Caco-2 (cell line): ENCODE measurements at regions not wholly inside any gene's neighbourhood (a gene's known extent, or its start where the extent isn't known, plus 50 kb on each side); places are given as distances from the start of the nearest gene placed in this dataset.

Experiments used
- BruUV-seq: library from RNA; stranded (reverse); fragments of 400-500 nt; replicated peaks from 2 replicates; lab custom pipeline; 2021; lab: Mats Ljungman, UMichigan
- CTCF ChIA-PET: fragments of 300-600 bp; sonication (Branson Sonifier 250); formaldehyde crosslinking; loops from one replicate; lab custom pipeline; 2022; ENCODE audit warnings: antibody characterized with exemption; lab: Charles Lee
- POLR2A ChIA-PET: fragments of 300-600 bp; sonication (Branson Sonifier 250); formaldehyde crosslinking; loops from one replicate; lab custom pipeline; 2022; ENCODE audit warnings: antibody characterized with exemption; lab: Charles Lee
- DNase-seq, 2 experiments: peaks; one replicate each; pipeline versions ENCODE4 v3.0.0 to v3.0.0-alpha.2; 2020 to 2022
- H3K27me3 ChIP-seq: replicated peaks from 2 replicates; pipeline ENCODE4 v1.6.0; 2011; ENCODE audit warnings: low read length; ENCODE audit not compliant: control insufficient read depth, insufficient read depth
- H3K36me3 ChIP-seq: 2 replicates; pipeline ENCODE4 v1.5.1; 2011; ENCODE audit warnings: low read length; ENCODE audit not compliant: control insufficient read depth, insufficient read depth
- H3K4me1 ChIP-seq: fragments of 250-450 bp; sonication (Bioruptor Pico); 2 replicates; pipeline ENCODE4 v1.5.1; 2020; ENCODE audit warnings: mild to moderate bottlenecking
- H3K4me3 ChIP-seq: 2 replicates; pipeline ENCODE4 v1.5.1; 2011; ENCODE audit warnings: low read depth, mild to moderate bottlenecking, control low read depth, low read length
- H3K9me3 ChIP-seq: fragments of 250-450 bp; sonication (Bioruptor Pico); 2 replicates; pipeline ENCODE4 v1.5.1; 2020; ENCODE audit warnings: mild to moderate bottlenecking, moderate library complexity
- H3K27ac Mint-ChIP-seq: one replicate; pipeline ENCODE4 v1.8.0; 2022; ENCODE audit warnings: mixed read lengths; ENCODE audit not compliant: unreplicated experiment
- H3K27me3 Mint-ChIP-seq: one replicate; pipeline ENCODE4 v1.8.0; 2022; ENCODE audit warnings: mixed read lengths; ENCODE audit not compliant: insufficient read depth, unreplicated experiment
- H3K36me3 Mint-ChIP-seq: one replicate; pipeline ENCODE4 v1.8.0; 2022; ENCODE audit warnings: mild to moderate bottlenecking, mixed read lengths; ENCODE audit not compliant: insufficient read depth, unreplicated experiment
- H3K4me1 Mint-ChIP-seq: one replicate; pipeline ENCODE4 v1.8.0; 2022; ENCODE audit warnings: low read depth, mixed read lengths; ENCODE audit not compliant: unreplicated experiment
- H3K4me3 Mint-ChIP-seq: one replicate; pipeline ENCODE4 v1.8.0; 2022; ENCODE audit warnings: mild to moderate bottlenecking, moderate library complexity, mixed read lengths; ENCODE audit not compliant: unreplicated experiment
- H3K9me3 Mint-ChIP-seq: one replicate; pipeline ENCODE4 v1.8.0; 2022; ENCODE audit warnings: mixed read lengths; ENCODE audit not compliant: unreplicated experiment
- CTCF ChIP-seq, 2 experiments: fragments of 200-600 bp in 1 of 2; IDR thresholded peaks; 1 replicate in 1 of 2; 2 replicates in 1 of 2; pipeline versions ENCODE4 v1.5.1 to v1.8.0; 2011 to 2022; ENCODE audit warnings: antibody characterized with exemption in 1 of 2, control low read depth in 1 of 2, inconsistent platforms in 1 of 2, low read depth in 1 of 2, low read length in 1 of 2, mild to moderate bottlenecking in 1 of 2, moderate library complexity in 1 of 2; ENCODE audit not compliant: insufficient read depth in 1 of 2, severe bottlenecking in 1 of 2, unreplicated experiment in 1 of 2
- intact Hi-C: fragments of 100-400 bp; cut with micrococcal nuclease; formaldehyde crosslinking; loops from one replicate; pipeline ENCODE4 v1.10.0; 2022; ENCODE audit not compliant: unreplicated experiment

GRCh38 chr2:144605231-144605840 is 85.4 kb upstream of the ZEB2 start:
- H3K4me3 ChIP-seq, result no peak overlapping the region
- H3K27me3 ChIP-seq, result no peaks in the 10 kb centered on the region
- H3K4me1 ChIP-seq, result no peaks in the 10 kb centered on the region
- CTCF ChIA-PET, result no interaction called here
- no peaks in the 10 kb centered on the region for H3K9me3 ChIP-seq
- Mint-ChIP-seq H3K27me3 (peaks cover 5% of the 10 kb centered on the region), H3K4me1 (no peaks in the 10 kb centered on the region), H3K27ac (no peak overlapping the region), H3K9me3 (no peaks in the 10 kb centered on the region), H3K36me3 (no peaks in the 10 kb centered on the region), H3K4me3 (no peak overlapping the region)
- no peak for TF ChIP-seq CTCF (IDR thresholded peaks at IDR 0.05; ENCODE audit: insufficient read depth in 1 of 2, low read depth in 1 of 2, low read length in 1 of 2, severe bottlenecking in 1 of 2, unreplicated experiment in 1 of 2)
- POLR2A ChIA-PET, result no interaction called here
- BruUV-seq, result no TSS peak
- DNase-seq, result no peak
- no peaks in the 10 kb centered on the region for H3K36me3 ChIP-seq
- intact Hi-C loops, result no loop called here

- H3K4me3 ChIP-seq, result no peak overlapping the region
- ChIA-PET POLR2A (no interaction called here), CTCF (no interaction called here)
- Mint-ChIP-seq H3K9me3 (no peaks in the 10 kb centered on the region), H3K4me3 (no peak overlapping the region), H3K36me3 (no peaks in the 10 kb centered on the region), H3K4me1 (no peaks in the 10 kb centered on the region), H3K27ac (no peak overlapping the region), H3K27me3 (peaks cover 5% of the 10 kb centered on the region)
- no peaks in the 10 kb centered on the region for H3K4me1 ChIP-seq
- no peaks in the 10 kb centered on the region for H3K9me3 ChIP-seq
- TF ChIP-seq CTCF (IDR thresholded peaks at IDR 0.05; ENCODE audit: insufficient read depth in 1 of 2, low read depth in 1 of 2, low read length in 1 of 2, severe bottlenecking in 1 of 2, unreplicated experiment in 1 of 2), result no peak
- no peaks in the 10 kb centered on the region for H3K27me3 ChIP-seq
- intact Hi-C loops, result no loop called here
- no TSS peak for BruUV-seq
- no peaks in the 10 kb centered on the region for H3K36me3 ChIP-seq
- DNase-seq, result no peak
Measured at GRCh38 chr2:144603334-144603733, 83.4 kb upstream of the ZEB2 start.

- H3K4me1 Mint-ChIP-seq, result no peaks in the 10 kb centered on the region
- CTCF ChIA-PET, result no interaction called here
- no peak for DNase-seq
Measured at GRCh38 chr2:144598906-144599305, 79.0 kb upstream of the ZEB2 start.

More at GRCh38 chr2:144598906-144599305, 79.0 kb upstream of the ZEB2 start:
- BruUV-seq, result no TSS peak
- Histone ChIP-seq H3K36me3 (no peaks in the 10 kb centered on the region), H3K4me1 (no peaks in the 10 kb centered on the region; the same call in 1 of the 2 replicates), H3K27me3 (no peaks in the 10 kb centered on the region), H3K4me3 (no peak overlapping the region), H3K9me3 (no peaks in the 10 kb centered on the region)
- intact Hi-C loops, result no loop called here
- no peak for TF ChIP-seq CTCF (IDR thresholded peaks at IDR 0.05; ENCODE audit: insufficient read depth in 1 of 2, low read depth in 1 of 2, low read length in 1 of 2, severe bottlenecking in 1 of 2, unreplicated experiment in 1 of 2)
- Mint-ChIP-seq H3K27ac (no peak overlapping the region), H3K9me3 (peaks cover 10% of the 10 kb centered on the region), H3K4me3 (no peak overlapping the region), H3K36me3 (no peaks in the 10 kb centered on the region), H3K27me3 (peaks cover 7% of the 10 kb centered on the region)
- POLR2A ChIA-PET, result no interaction called here
